CD1c-positive myeloid dendritic cell (primary cell): ENCODE measurements at regions not wholly inside any gene's neighbourhood (a gene's known extent, or its start where the extent isn't known, plus 50 kb on each side); places are given as distances from the start of the nearest gene placed in this dataset.

ENCODE experiments used
- DNase-seq: peaks from one replicate; pipeline ENCODE4 v3.0.0-alpha.2; 2016; ENCODE audit errors: extremely low spot score

- DNase-seq = no peak
Measured at GRCh38 chr22:48897645-48898370, 929.9 kb downstream of the BRD1 start.

GRCh38 chr22:48896766-48897644, 930.7 kb downstream of the BRD1 start:
- DNase-seq = no peak

DNA sequence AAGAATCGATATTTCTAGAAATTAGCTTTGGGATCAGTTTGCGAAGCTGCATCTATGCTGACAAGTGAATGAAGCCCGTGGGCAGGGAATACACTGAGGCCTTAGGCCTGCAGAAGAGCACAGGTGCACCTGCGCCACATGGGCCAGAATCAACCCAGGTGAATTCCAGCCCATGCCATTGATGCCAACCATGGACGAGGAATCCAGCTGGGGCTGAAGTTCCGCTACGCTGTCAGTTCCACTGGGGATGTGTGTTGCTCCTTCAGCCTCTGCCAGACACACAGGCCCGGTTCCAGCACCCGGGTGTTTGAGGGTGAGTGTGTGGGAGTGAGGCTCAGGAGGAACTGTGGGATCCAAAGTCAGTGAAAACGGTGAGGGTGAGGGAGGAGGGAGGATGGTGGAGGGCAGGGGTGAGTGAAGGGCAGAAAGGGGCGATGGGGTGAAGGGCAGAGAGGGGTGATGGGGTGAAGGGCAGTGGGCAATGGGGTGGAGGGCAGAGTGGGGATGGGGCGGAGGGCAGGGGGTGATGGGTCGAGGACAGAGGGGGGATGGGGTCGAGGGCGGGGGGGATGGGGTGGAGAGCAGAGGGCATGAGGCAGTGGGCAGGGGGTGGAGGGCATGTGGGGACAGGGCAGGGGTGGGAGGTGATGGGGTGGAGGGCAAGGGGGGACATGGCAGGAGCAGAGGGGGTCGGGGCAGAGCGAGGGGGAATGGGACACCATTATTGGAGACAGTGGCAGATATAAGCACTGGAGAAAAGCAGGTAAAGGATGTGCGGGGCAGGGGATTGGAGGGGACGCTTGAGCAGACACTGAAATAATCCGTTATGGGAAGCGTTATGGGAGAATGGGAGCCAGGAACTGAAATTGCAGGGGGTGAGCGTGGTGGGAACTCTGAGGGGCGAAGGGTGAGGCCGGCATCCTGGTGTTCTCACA, 931.6 kb downstream of the BRD1 start:
- no peak for DNase-seq

DNA sequence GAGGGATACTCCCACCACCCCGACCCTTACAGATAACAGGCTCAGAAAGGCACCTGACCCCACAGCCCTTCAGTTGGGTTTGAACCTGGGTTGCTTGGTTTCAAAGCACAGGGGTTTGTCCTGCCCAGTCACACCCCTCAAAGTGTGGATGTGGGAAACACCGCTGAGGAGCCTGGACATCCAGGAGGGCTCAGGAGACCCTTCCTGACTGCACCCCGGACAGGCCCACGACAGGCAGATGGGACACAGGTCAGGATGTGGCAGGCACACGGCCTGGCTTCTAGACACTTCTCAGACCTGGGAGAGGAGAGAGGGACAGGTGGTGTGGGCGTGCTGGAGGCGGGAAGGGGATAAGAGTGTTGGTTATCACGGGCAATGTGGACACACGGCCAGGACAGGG, 932.3 kb downstream of the BRD1 start:
- no peak for DNase-seq

- no peak for DNase-seq
Measured at GRCh38 chr22:48894804-48895250, 932.8 kb downstream of the BRD1 start.

GRCh38 chr22:48894064-48894671, 933.5 kb downstream of the BRD1 start:
- DNase-seq = peak; percentile 9

DNA sequence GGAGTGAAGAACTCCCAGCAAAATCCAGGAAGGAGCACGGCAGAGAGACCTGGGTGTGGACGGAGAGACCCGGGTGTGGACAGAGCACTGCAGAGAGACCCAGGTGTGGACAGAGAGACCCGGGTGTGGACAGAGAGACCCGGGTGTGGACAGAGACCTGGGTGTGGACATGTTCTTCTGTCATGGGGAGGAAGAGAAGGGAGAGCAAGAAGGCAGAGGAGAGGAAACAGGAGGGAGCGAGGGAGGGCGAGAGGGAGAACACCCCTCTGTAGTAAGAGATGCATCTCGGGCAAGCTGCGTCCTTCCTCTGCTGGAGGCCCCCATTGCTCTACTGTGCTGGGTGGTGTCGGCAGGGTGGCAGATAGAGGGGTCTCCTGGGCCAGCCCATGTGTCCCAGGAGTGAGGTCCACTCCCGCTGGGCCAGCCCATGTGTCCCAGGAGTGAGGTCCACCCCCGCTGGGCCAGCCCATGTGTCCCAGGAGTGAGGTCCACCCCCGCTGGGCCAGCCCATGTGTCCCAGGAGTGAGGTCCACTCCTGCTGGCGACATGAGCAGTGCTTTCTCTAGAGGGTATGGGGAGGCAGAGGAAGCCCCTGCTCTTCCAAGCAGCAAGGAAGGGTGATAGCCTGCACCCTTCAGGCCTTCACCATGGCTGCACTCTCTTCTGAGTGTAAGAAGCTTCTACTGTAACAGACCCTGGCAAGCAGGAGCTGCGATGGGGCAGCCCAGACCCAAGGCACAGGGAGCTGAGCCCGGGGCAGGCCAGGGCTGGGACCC, 934.2 kb downstream of the BRD1 start:
- no peak for DNase-seq

DNA sequence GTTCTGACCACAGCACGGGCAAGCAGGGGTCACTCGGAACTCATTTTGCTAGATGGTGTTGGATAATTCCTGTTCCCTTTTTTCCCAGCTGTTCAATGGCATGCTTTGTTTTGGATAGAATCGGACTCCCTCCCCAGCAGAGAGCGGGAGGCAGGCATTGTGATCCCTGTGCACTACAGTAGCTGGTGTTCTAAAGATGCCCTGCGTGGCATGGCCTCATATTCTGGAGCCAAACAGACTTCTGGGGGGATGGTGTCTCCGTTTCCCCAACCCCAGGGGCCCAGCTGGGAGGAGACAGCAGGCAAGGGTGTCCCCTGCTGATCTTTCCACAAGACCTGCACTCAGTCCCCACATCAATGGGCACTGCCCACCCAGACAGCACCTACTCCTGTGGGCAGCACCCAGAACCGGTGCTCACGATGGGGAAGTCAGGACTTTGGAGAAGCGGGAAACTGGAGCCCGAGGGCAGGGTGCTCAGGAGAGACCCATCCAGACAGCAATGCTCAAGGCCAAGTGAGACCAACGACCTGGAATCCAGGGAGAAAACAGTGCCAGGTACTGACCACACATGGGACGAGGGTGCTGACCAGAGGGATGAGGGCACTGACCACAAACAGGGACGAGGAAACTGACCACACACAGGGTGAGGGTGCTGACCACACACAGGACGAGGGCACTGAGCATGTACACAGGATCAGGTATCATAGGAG, 934.9 kb downstream of the BRD1 start:
- DNase-seq = no peak

GRCh38 chr22:48891688-48892577, 935.7 kb downstream of the BRD1 start:
- DNase-seq = no peak

- no peak for DNase-seq
Measured at GRCh38 chr22:48890693-48891554, 936.7 kb downstream of the BRD1 start.

DNA sequence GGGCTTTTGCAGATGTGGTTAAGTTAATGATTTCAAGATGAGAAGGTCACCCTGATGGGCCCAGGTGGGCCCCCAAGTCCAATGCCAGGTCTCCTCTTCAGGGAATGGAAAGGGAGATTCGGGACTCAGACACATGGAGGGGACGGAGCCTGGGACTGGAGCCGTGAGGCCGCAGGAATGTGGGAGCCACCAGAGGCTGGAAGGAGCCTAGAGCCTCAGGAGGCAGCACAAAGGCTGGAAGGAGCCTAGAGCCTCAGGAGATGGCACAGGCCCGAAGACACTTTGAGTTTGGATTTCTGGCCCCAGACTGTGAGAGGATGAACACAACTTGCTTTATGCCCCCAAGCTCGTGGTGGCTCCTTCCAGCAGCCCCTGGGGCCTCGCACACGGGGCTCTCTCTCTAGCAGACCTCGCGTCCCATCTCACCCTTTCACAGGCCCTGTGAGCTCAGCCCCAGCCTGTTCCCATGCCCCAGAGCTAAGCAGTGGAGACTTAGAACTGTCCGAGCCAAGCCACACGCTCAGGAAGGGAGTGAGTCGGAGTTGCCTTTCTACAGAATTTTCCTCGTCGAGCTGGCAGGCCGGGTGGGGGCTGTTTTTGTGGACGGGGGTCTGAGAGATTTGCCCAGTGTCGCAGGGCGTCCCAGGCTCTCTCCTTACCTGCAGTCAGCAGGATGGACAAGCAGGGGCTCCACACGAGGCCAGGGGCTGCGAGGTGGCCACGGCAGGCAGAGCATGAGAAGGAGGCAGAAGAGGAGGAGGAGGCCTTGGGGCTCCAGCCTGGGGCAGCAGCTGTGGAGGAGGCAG, 937.6 kb downstream of the BRD1 start:
- DNase-seq = no peak

DNA sequence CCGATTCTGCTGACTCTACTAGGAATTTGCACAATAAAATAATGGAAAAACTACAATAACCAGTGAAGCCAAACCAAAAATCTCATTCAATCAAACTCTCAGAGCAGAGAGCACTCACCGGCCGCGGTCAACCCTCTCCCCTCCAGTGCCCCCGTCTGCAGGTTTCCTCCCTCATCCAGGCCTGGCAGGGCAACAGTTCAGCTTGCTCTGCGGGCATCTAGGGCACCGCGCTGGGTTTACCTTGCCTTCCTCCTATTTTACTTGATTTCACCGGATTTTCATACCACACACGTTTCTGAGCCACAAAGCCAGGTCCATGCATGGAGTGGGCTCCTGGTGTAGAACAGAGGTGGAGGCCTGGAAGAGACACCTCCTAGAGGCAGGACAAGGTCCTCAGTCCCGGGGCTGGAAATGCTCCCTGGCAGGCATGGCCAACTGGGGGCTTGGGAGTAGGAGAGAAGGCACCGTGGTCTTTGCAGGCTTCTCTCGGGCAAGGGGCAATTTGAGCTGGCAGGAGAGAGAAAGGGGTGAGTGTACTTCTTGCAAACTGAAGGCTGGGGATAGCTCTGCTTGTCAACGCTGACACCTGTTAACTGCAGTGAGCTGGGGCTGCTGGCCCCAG, 938.4 kb downstream of the BRD1 start:
- DNase-seq = no peak

GRCh38 chr22:48888466-48889208, 939.0 kb downstream of the BRD1 start:
- DNase-seq = no peak

GRCh38 chr22:48887394-48888332, 940.0 kb downstream of the BRD1 start:
- no peak for DNase-seq
